ENCODE measurements at regions not wholly inside any gene's neighbourhood (a gene's known extent, or its start where the extent isn't known, plus 50 kb on each side); places are given as distances from the start of the nearest gene placed in this dataset.

GRCh38 chr1:239874831-239875230 lies 216.9 kb upstream of the FMN2 start:
- DNase-seq (ENCODE audit: low read depth, low spot score) = no peak

GRCh38 chr1:239879321-239880170 lies 212.1 kb upstream of the FMN2 start:
- no peak for DNase-seq (ENCODE audit: low read depth, low spot score)

GRCh38 chr1:239882967-239883366 lies 208.7 kb upstream of the FMN2 start:
- no peak for DNase-seq (ENCODE audit: low read depth, low spot score)

- no peak for DNase-seq (ENCODE audit: low read depth, low spot score)
Observed at GRCh38 chr1:239884796-239885195, 206.9 kb upstream of the FMN2 start.

- no peak for DNase-seq (ENCODE audit: low read depth, low spot score)
Observed at GRCh38 chr1:239886266-239886665, 205.4 kb upstream of the FMN2 start.

GRCh38 chr1:239888639-239889038 lies 203.0 kb upstream of the FMN2 start:
- DNase-seq (ENCODE audit: low read depth, low spot score) = no peak

- no peak for DNase-seq (ENCODE audit: low read depth, low spot score)
Observed at GRCh38 chr1:239891621-239892358, 199.9 kb upstream of the FMN2 start.

GRCh38 chr1:239892602-239893001 lies 199.1 kb upstream of the FMN2 start:
- no peak for DNase-seq (ENCODE audit: low read depth, low spot score)

- no peak for DNase-seq (ENCODE audit: low read depth, low spot score)
Observed at GRCh38 chr1:239893127-239893731, 198.5 kb upstream of the FMN2 start.

- no peak for DNase-seq (ENCODE audit: low read depth, low spot score)
Observed at GRCh38 chr1:239896569-239896968, 195.1 kb upstream of the FMN2 start.

- no peak for DNase-seq (ENCODE audit: low read depth, low spot score)
Observed at GRCh38 chr1:239896980-239897379, 194.7 kb upstream of the FMN2 start.

GRCh38 chr1:239897458-239897857 lies 194.2 kb upstream of the FMN2 start:
- no peak for DNase-seq (ENCODE audit: low read depth, low spot score)

GRCh38 chr1:239898062-239898730 lies 193.5 kb upstream of the FMN2 start:
- DNase-seq (ENCODE audit: low read depth, low spot score) = peak; percentile 49

GRCh38 chr1:239899747-239900146 lies 191.9 kb upstream of the FMN2 start:
- DNase-seq (ENCODE audit: low read depth, low spot score) = no peak

GRCh38 chr1:239906394-239906793 lies 185.3 kb upstream of the FMN2 start:
- DNase-seq (ENCODE audit: low read depth, low spot score) = no peak

- peak; percentile 33 for DNase-seq (ENCODE audit: low read depth, low spot score)
Observed at GRCh38 chr1:239909898-239910297, 181.8 kb upstream of the FMN2 start.

- peak; percentile 37 for DNase-seq (ENCODE audit: low read depth, low spot score)
Observed at GRCh38 chr1:239912471-239912870, 179.2 kb upstream of the FMN2 start.

GRCh38 chr1:239913141-239913585 lies 178.5 kb upstream of the FMN2 start:
- no peak for DNase-seq (ENCODE audit: low read depth, low spot score)

- DNase-seq (ENCODE audit: low read depth, low spot score) = peak; percentile 40
Observed at GRCh38 chr1:239914751-239915231, 176.9 kb upstream of the FMN2 start.

- DNase-seq (ENCODE audit: low read depth, low spot score) = no peak
Observed at GRCh38 chr1:239918634-239919033, 173.0 kb upstream of the FMN2 start.

GRCh38 chr1:239920214-239920613 lies 171.5 kb upstream of the FMN2 start:
- no peak for DNase-seq (ENCODE audit: low read depth, low spot score)

All from smooth muscle cell of the brain vasculature (primary cell).